Activated T-cell treated with anti-CD3 and anti-CD28 coated beads for 48 hours (primary cell): ENCODE measurements at regions not wholly inside any gene's neighbourhood (a gene's known extent, or its start where the extent isn't known, plus 50 kb on each side); places are given as distances from the start of the nearest gene placed in this dataset.
"Not testable (repeated sequence)": the region's sequence is repeated elsewhere in the genome, so short reads cannot be mapped to it uniquely, and the experiment has no call there.

ENCODE experiments used
- DNase-seq: peaks from one replicate; pipeline ENCODE4 v3.0.0-alpha.2; 2020; ENCODE audit warnings: low read depth

DNA sequence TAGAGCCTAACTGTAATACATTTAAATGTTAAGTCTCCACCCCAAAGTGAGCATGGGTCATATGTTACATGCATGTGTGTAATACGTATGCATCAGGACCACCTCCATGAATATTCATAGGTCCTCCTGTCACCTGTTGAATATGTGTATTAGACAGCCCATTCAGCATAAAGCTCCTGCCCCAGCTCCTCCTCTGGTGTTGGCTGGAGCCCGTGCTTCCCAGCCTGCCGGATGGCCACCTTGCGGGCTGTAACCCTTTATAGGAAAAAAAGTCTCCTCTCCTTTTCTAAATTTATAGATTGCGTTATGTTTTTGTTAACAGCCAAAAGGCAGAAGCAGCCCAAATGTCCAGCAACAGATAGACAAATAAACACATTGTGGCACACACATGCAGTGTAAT, 299.5 kb downstream of the MED10 start:
- no peak for DNase-seq

DNA sequence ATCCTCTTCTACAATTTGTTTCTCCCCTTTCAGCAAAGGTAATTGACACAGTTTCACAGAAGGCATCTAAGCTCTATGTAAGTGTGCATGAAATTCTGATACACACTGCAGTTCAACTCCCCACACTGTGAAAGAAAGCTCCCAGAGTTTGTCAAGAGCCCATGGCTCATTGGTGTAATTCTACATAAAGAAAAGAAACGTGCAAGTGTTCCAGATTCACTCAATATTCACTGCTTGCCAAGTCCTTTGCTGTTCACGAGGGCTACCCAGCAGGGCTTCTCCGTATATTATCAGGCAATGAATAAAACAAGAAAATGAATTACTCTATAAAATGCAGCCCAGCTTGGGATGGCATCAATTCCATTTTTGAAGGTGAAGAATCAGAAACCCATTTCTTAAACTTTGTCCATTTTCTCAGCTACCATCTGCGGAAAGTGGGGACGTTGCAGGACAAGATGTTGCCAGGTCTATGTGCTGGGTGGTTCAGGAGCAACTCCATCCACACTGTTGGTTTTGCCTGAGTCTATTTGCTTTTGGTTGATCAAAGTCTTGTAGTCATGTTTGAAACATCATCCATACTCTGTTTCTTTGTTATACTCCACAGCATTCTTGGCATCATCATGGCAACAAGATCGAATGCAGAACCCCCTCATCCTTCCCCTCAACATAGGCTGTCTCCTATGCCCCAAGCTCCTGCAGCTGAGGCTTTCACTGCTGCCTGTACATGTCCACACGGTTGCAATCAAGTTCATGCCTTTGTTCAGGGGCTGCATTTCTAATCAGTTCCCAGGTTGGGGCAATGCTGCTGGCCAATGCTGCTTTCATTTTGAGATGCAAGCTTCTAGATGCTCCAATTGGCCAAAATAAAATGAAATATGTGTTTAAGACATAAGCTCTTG, 301.8 kb downstream of the MED10 start:
- no peak for DNase-seq

DNA sequence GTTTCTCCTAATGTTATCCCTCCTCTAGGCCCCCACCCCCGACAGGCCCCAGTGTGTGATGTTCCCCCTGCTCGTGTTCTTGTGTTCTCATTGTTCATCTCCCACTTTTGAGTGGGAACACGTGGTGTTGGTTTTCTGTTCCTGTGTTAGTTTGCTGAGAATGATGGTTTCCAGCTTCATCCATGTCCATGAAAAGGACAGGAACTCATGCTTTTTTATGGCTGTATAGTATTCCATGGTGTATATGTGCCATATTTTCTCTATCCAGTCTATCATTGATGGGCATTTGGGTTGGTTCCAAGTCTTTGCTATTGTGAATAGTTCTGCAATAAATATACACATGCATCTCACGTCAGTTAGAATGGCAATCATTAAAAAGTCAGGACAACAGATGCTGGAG, 305.9 kb downstream of the MED10 start:
- DNase-seq, result not testable (repeated sequence)

DNA sequence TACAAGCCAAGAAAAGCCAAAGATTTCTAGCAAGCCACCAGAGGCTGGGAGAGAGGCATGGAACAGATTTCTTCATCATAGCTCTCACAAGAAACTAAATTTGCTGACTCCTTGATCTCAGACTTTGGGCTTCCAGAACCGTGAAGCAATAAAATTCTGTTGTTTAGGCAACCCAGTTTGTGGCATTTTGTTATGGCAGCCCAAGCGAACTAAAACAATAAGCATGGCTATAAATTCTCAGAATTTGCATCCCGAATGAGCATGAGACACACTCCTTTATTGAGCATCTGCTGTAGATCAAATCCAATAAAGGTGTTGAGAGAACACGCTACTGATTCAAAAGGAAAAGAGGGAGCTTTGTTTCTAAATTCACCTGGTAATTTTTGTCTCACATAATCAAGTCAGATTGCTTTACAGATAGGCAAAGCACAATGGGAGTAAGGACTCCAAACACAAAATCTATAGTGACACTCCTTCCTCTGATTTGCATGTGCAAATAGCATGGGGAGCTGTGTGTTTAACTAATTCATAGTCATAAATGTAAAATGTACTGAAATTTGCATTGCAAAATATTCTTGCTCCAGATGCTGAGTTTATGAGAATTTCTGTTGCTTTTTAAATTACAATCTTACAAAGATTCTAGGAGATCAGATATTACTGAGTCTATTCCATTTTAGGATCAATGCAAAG, 308.7 kb downstream of the MED10 start:
- no peak for DNase-seq

DNA sequence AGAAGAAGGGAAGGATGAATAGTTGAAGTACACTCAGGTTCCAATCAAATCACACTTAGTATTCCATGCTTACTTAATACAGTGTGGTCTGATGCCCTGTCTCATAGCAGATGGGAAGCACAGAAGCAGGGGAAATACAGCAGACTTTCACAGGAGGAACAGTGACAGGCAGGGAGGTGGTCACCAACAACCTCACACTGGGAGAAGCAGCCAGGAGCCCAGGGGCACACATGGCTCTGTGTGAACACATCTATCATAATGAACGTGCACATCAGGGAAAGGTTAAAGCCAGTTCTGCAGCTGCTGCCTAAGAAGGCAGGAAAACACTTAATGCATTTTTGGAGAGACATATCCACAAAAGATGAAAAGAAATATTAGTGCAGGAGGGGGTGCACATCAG, 312.3 kb downstream of the MED10 start:
- no peak for DNase-seq

DNA sequence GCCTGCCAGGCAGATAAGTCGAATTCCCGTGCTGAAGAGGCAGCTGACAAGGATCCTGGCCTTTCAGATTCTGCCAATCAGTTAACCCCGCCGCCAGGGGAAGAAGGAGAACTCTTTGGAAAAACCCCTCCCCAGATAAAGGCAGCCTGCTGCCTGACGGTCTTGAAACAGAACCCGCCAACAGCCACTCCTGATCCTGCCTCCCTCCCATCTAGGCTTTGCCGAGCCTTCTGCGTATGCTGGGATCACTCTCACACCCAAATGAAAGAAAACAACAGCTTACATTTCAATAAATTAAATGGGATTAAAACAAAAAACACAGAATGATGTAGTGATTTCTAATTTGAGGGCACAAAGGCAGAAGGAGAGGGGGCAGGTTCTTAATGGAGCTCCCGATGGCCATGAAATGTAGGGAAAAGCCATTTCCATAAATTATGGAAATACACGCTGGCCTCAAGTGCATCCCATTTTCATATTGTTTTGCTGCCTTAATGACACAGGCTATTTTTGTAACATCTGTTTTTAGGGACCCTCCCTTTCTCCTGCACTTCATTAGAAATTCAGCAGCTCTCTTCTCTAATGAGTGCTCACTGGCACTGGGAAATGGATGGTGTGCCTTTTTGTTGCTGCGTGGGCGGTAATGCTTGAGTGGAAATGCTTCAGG, 319.1 kb downstream of the MED10 start:
- no peak for DNase-seq

DNA sequence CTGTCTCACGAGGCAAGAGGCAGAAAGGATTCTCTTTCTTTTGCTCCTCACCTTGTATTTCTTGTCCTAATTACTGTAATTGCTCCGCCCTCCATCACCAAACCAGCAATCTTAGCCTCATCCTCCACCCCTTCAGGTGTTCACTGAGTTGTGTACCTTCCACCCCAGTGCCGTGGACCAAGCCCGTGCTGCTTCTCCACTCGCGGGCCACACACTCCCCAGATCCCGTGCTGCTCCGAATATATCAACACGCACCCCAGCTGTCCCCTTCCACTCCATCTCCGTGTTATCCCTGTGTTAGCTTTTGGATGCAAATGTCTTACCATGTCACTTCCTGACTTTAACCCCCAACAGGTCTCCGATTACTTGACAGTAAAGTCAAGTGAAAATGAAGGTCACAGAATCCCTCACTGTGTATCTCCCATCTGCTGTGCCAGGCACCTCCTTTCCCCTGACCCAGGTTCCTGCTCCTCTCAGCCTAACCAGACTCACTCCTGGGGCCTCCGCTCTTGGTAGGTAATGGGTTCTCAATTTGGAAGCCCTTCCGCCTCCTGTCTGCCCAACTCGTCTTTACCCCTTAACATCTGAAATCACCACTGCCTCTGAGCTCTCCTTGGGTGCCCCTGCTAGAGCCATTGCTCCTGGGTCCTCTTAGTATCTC, 320.2 kb downstream of the MED10 start:
- DNase-seq, result no peak

DNA sequence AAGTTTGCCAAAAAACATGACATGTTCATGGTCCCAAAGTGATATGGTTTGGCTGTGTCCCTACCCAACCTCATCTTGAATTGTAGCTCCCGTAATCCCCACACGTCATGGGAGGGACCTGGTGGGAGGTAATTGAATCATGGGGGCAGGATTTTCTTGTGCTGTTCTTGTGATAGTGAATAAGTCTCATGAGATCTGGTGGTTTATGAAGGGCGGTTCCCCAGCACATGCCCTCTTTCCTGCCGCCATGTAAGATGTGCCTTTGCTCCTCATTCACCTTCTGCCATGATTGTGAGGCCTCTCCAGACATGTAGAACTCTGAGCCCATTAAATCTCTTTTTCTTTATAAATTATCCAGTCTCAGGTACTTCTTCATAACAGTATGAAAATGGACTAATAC, 322.1 kb downstream of the MED10 start:
- DNase-seq, result no peak

DNA sequence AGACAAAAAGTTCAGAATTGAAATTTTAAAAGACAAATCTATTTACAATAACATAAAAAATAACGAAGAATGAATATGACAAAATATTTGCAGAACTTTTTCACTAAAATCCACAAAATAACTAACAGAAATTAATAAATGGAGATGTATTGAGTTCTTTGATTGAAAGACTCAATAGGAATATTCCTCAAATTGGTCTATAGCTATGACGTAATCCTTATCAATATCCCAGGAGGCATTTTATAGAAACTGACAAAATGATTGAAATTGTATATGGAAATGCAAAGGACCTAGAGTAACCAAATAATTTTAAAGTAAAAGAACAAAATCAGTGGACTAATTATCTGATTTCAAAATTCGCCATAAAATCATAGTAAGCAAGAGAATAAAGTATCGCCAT, 328.7 kb downstream of the MED10 start:
- no peak for DNase-seq

DNA sequence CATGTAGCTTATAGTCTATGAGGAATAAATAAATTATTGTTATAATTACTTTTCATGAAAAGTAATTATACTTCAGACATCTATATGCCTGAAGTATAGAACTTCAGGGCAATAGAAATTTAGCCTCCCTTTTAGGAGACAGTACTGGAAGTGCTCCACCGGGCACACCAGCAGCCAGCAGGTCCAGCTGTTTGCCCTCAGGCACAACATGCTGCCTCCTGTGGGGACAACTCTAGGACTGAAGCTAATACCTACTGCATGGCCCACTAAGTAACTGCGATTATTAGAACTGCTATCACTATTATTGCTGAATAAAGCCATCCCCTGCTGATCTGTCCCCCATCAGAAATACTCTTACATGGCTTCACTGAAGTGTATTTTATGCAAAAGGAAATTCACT, 329.6 kb downstream of the MED10 start:
- no peak for DNase-seq

DNA sequence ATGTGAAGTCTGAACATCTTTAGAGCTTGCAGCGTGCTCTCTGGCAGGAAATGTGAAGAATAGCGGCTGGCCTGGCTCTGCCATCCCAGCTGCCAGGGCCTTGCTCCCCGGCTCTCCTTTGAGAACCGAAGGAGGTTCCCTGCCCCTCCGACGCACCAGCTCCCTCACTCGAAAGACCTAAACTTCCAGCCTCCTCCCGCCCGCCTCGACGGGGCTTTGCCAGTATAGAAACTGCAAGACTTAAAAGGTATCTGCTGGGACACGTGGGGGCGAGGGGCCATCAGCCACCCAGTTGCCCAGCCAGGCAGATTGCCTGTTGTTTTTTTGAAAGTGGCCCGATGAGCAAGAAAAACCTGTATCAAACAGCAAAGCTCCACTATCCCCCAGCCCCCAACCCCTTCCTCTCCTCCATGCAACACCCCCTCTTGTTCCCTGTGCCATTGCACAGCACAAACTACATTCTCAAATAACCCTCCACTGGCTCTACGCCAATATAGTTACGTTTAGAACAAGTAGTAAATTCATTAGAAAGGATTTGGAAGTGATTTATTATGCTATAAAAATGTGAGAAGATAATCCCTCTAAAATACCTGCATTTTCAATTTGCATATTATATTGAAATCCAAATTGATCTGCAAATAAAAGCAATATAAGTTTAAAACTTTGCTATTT, 331.9 kb downstream of the MED10 start:
- no peak for DNase-seq

DNA sequence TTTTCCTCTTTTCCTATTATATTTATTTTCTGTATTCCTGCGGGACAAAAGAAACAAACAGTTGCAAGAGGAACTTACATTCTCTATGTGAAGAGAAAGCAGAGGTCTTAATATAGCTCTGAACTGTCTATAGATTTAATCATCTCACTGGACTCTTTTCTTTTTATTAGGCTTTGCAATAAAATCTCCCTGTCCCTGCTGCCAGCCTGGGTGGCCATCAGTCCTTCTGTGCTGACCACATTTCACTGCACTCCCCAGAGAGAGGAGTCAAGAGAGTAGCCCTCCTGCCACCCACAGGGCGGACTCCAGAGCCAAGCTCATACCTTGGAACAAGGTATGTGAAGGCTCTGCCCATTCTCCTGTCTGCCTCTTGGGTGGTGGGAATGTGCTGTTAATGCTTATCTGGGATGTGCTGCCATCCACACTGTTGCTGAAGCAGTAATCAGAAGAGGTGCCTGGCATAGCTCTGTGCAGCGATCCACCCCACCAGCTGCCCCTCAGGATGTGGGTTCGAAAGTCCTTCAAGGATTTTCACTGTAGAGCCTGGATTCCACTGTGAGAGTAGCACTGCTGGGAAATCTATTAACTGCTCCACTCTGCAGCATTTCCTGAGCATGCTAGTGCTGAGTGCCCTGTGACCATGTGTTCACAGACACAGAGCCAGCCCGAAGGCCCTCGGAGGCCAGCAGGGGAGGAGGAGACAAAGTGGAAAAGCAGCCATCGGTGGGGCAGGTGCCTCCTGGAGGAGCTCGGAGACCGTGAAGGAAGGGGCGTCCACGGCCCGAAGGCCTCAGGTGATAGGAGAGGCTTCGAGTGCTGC, 334.6 kb downstream of the MED10 start:
- DNase-seq, result no peak

DNA sequence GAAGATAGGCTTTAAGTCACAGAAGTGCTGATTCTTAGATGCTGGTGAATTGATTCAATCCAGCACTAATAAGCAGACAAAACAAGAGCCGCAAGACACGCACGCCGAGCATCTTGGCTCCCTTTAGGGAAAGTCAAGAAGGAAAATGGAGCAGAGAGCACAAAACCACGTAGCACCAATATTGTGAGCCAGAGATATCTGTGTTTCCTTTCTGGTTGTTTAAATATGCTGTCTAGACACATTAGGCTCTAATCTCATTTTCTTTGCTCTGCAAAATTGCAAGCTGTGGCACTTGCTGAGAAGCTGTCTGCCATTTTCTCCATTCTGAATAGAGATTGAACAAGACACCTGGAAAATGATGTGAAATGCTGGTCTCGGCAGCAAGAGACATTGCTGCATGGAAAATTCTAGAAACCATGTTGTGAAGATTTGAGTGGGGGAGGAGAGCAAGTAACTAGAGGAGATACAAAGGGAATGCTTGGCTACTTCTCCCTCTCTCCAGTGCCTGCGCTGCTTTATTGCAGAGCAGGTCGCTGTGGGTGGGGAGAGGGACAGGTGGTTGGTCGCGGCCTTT, 336.3 kb downstream of the MED10 start:
- no peak for DNase-seq

DNA sequence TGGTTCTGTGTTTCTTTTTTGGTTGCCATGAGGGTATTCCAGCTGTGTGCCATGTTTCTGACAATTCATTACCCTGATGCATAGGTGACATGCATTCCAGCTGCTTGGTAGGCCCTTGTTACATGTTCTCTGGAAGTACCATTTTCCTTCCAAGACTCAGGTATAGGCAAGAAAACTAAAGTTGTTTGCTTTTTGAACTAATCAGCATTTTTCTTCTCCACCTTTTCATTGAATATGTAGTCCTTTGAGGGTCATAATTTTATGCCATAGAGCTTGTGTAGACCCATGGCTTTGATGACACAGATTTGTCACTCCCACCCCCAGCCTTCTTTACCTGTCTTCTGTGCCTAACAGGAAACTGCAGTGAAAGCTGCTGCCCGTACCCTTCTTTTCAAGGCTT, 339.2 kb downstream of the MED10 start:
- no peak for DNase-seq

DNA sequence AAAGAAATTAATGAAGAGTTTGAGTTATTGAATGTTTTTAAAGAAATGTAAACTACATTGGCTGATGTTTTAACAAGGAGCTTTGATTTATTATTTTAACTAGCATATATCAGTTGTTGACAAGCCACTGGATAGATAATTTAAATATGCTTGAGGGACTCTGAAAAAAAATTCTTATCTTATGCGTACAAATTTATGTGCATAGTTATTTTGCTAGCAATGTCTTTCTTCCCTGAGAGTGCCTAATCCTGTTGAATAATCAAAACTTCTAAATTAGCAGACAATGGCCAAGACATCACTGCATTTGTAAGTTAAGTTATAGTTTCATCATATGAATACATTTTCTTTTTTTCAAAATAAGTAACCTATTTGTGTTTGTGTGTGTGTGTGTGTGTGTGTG, 342.3 kb downstream of the MED10 start:
- DNase-seq, result no peak

DNA sequence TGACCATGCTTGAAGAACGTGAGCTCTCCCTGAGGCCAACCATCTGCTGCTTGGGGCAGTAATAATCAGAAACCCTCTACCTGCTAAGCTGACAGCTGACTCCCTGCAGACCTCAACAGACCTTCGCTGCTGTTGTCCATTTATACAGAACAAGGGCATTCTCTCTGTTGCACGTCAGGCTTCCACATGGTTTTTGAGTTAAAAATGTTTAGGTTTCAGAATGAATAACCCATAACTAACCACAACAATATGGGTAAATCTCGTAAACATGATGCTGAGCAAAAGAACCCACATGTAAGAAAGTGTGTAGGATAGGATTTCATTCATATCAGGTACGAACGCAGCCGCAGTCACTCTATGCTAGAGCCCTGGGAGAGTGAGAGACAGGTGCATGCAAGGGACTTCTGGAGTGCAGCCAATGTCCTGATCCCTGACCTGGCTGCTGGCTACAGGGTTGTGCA, 348.5 kb downstream of the MED10 start:
- DNase-seq, result no peak

DNA sequence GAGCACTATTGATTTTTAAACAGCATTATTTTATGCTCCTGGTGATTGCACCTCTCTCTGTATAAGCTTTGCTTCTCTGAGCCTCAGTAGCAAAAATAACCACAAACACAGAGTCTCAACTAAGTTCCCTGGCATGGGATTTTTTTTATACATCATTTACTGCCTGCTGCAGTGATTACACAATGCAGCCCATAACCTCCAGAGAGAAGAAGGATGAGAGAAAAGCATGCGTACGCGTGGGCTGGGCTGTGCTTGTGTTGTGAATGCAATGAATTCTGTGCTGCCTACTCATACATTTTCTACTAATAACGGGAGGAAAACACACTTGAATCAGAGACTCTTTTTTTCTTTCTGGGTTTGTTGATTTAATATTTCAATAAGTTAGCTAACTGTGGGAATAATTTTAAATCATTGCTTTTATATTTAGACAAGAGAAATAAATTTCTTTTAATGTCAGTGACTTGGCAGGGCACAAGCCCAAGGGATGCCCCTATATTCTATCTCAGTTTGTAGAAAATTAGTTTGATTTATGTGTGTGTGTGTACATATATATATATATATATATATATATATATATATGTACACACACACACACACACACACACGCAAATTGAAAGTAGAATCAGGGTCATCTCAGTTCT, 351.5 kb downstream of the MED10 start:
- DNase-seq, result no peak

DNA sequence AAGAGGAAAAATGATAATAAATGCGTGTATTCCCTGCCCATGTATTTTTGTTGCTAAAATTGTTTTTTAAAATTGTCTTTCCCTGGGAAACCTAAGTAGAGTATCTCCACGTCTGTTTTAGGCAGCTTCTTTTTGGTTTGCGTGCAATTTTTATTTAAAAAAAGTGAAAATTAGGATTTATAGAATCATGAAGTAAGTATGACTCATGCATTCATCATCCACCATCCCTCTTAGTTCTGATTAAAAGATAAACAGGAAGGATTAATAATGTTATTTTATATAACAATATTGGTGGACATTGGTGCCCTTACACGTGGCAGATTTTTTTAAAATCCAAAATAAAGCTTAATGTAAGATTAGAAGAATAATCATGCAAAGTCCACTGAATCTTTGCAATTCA, 358.7 kb downstream of the MED10 start:
- no peak for DNase-seq

DNA sequence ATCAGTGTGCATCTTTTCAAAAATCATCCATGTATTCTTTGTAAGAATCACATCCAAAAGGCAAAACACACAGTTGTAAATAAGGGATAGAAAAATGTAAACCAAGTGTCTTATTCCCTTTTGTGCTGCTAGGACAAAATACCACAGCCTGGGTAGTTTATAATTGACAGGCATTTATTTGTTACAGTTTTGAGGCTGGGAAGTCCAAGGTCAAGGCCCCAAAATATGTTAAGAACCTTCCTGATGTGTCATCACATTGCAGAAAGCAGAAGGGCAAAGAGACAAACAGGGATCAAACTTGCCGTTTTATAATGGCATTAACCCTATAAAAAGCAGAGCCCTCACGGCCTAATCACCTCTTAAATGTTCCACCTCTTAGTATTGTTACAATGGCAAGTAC, 364.8 kb downstream of the MED10 start:
- no peak for DNase-seq

DNA sequence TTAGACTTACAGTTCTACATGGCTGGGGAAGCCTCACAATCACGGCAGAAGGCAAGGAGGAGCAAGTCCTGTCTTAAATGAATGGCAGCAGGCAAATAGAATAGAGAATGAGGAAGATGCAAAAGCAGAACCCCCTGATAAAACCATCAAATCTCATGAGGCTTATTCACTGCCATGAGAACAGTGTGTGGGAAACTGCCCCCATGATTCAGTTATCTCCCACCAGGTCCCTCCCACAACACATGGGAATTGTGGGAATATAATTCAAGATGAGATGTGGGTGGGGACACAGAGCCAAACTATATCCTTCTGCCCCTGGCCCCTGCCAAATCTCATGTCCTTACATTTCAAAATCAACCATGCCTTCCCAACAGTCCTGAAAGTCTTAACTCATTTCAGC, 367.1 kb downstream of the MED10 start:
- DNase-seq, result no peak
